Liver (tissue), 8 donors: ENCODE measurements at regions not wholly inside any gene's neighbourhood (a gene's known extent, or its start where the extent isn't known, plus 50 kb on each side); places are given as distances from the start of the nearest gene placed in this dataset.

Experiments
- DNase-seq: peaks from one replicate; pipeline ENCODE4 v3.0.0-alpha.2; 2017; ENCODE audit warnings: low spot score
- H3K27ac ChIP-seq, 2 donors: one replicate each; pipeline ENCODE4 v1.7.0; 2013; ENCODE audit warnings: inconsistent platforms in 2 of 2, low read length in 2 of 2, control low read depth in 1 of 2, low read depth in 1 of 2, mild to moderate bottlenecking in 1 of 2
- H3K27me3 ChIP-seq, 4 donors: one replicate each; pipeline versions ENCODE4 v1.6.1 to v1.7.0; 2013; ENCODE audit warnings: low read length in 3 of 4, inconsistent platforms in 1 of 4, mild to moderate bottlenecking in 1 of 4, moderate library complexity in 1 of 4; ENCODE audit not compliant: control insufficient read depth in 4 of 4, insufficient read depth in 4 of 4
- H3K36me3 ChIP-seq, 4 donors: one replicate each; pipeline versions ENCODE4 v1.6.1 to v1.7.0; 2013; ENCODE audit warnings: low read length in 3 of 4, mild to moderate bottlenecking in 3 of 4, low read depth in 1 of 4, moderate library complexity in 1 of 4; ENCODE audit not compliant: control insufficient read depth in 4 of 4, insufficient read depth in 3 of 4
- H3K4me1 ChIP-seq, 4 donors: one replicate each; pipeline versions ENCODE4 v1.6.1 to v1.7.0; 2013; ENCODE audit warnings: low read length in 3 of 4, mild to moderate bottlenecking in 3 of 4, moderate library complexity in 1 of 4; ENCODE audit not compliant: control insufficient read depth in 4 of 4, insufficient read depth in 4 of 4
- H3K4me3 ChIP-seq, 3 donors: one replicate each; pipeline versions ENCODE4 v1.6.1 to v1.7.0; 2013; ENCODE audit warnings: low read length in 3 of 3, control low read depth in 1 of 3, low read depth in 1 of 3, mild to moderate bottlenecking in 1 of 3
- H3K9ac ChIP-seq, 2 donors: one replicate each; pipeline ENCODE4 v1.7.0; 2013; ENCODE audit warnings: low read length in 2 of 2, mild to moderate bottlenecking in 2 of 2, moderate library complexity in 2 of 2, control low read depth in 1 of 2, low read depth in 1 of 2
- H3K9me3 ChIP-seq, 4 donors: one replicate each; pipeline versions ENCODE4 v1.6.1 to v1.7.0; 2013; ENCODE audit warnings: low read length in 3 of 4; ENCODE audit not compliant: control insufficient read depth in 4 of 4
- ATF3 ChIP-seq: IDR thresholded peaks from 2 replicates; pipeline ENCODE4 v1.6.1; 2016; ENCODE audit warnings: antibody characterized with exemption
- CTCF ChIP-seq: fragments of 150-350 bp; IDR thresholded peaks from 2 replicates; pipeline ENCODE4 v1.5.1; 2017; ENCODE audit warnings: improper control_type of control experiment, low read depth, low read length; ENCODE audit not compliant: missing input control
- EGR1 ChIP-seq, 2 donors: IDR thresholded peaks; 2 replicates each; pipeline ENCODE4 v1.6.1; 2016 to 2018; ENCODE audit warnings: antibody characterized with exemption in 2 of 2, low read depth in 2 of 2
- FOXA1 ChIP-seq: IDR thresholded peaks from 2 replicates; pipeline ENCODE4 v1.6.1; 2016; ENCODE audit warnings: antibody characterized with exemption
- FOXA2 ChIP-seq: IDR thresholded peaks from 2 replicates; pipeline ENCODE4 v1.6.1; 2016; ENCODE audit warnings: antibody characterized with exemption
- GABPA ChIP-seq, 2 donors: IDR thresholded peaks in 1 of 2; conservative IDR thresholded peaks in 1 of 2; 2 replicates each; pipeline ENCODE4 v1.6.1; 2016; ENCODE audit warnings: antibody characterized with exemption in 2 of 2, mild to moderate bottlenecking in 1 of 2, moderate library complexity in 1 of 2
- HNF4A ChIP-seq, 2 donors: conservative IDR thresholded peaks; 2 replicates each; pipeline ENCODE4 v1.6.1; 2016; ENCODE audit warnings: antibody characterized with exemption in 2 of 2, mild to moderate bottlenecking in 2 of 2
- MAX ChIP-seq: IDR thresholded peaks from 2 replicates; pipeline ENCODE4 v1.6.1; 2016; ENCODE audit warnings: antibody characterized with exemption
- NR2F2 ChIP-seq: IDR thresholded peaks from 2 replicates; pipeline ENCODE4 v1.6.1; 2016; ENCODE audit warnings: antibody characterized with exemption
- RAD21 ChIP-seq, 2 donors: IDR thresholded peaks; 2 replicates each; pipeline ENCODE4 v1.6.1; 2016; ENCODE audit warnings: antibody characterized with exemption in 2 of 2, mild to moderate bottlenecking in 2 of 2
- REST ChIP-seq: IDR thresholded peaks from 2 replicates; pipeline ENCODE4 v1.6.1; 2016; ENCODE audit warnings: antibody characterized with exemption, mild to moderate bottlenecking
- RXRA ChIP-seq, 2 donors: IDR thresholded peaks; 2 replicates each; pipeline ENCODE4 v1.6.1; 2017 to 2018; ENCODE audit warnings: antibody characterized with exemption in 2 of 2, mild to moderate bottlenecking in 1 of 2
- SP1 ChIP-seq: IDR thresholded peaks from 2 replicates; pipeline ENCODE4 v1.6.1; 2018; ENCODE audit warnings: antibody characterized with exemption, mild to moderate bottlenecking
- TAF1 ChIP-seq: conservative IDR thresholded peaks from 2 replicates; pipeline ENCODE4 v1.6.1; 2016; ENCODE audit warnings: antibody characterized with exemption, mild to moderate bottlenecking
- YY1 ChIP-seq: IDR thresholded peaks from 2 replicates; pipeline ENCODE4 v1.6.1; 2016; ENCODE audit warnings: antibody characterized with exemption, mild to moderate bottlenecking
- WGBS: extraction: QIAGEN DNeasy Blood & Tissue Kit; methylation state at CpG from one replicate; pipeline ENCODE4 v1.1.7; 2013; 5-methylcytosine and 5-hydroxymethylcytosine counted together
- TF ChIP-seq, protein P1 (sequence below): IDR thresholded peaks from 2 replicates; pipeline ENCODE4 v1.6.1; 2016; ENCODE audit warnings: antibody characterized with exemption
- donor health status: healthy.
- donor health status: healthy.
- donor health status: healthy.
- donor health status: healthy.
- donor health status: healthy.

GRCh38 chr17:6278376-6278775 is 156.5 kb downstream of the AIPL1 start:
- H3K27ac ChIP-seq: no peak overlapping the region
- no peak overlapping the region for H3K9ac ChIP-seq
- no peak for DNase-seq
- H3K4me1 ChIP-seq: no peaks in the 10 kb centered on the region
- 84% methylated on average over 4 of the region's 4 CpGs for WGBS
- TF ChIP-seq FOXA2 (no peak), GABPA (IDR thresholded peaks at IDR 0.05 in 1 of 2, conservative IDR thresholded peaks at IDR 0.05 in 1 of 2) (no peak), FOXA1 (no peak), CTCF (no peak), HNF4A (conservative IDR thresholded peaks at IDR 0.05) (no peak), REST (no peak), SP1 (no peak), TAF1 (no peak), YY1 (no peak), MAX (no peak), RXRA (IDR thresholded peaks at IDR 0.05) (no peak), ATF3 (no peak)
- TF ChIP-seq, protein P1, sequence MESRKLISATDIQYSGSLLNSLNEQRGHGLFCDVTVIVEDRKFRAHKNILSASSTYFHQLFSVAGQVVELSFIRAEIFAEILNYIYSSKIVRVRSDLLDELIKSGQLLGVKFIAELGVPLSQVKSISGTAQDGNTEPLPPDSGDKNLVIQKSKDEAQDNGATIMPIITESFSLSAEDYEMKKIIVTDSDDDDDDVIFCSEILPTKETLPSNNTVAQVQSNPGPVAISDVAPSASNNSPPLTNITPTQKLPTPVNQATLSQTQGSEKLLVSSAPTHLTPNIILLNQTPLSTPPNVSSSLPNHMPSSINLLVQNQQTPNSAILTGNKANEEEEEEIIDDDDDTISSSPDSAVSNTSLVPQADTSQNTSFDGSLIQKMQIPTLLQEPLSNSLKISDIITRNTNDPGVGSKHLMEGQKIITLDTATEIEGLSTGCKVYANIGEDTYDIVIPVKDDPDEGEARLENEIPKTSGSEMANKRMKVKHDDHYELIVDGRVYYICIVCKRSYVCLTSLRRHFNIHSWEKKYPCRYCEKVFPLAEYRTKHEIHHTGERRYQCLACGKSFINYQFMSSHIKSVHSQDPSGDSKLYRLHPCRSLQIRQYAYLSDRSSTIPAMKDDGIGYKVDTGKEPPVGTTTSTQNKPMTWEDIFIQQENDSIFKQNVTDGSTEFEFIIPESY: no peak
- H3K4me3 ChIP-seq: no peak overlapping the region
- H3K36me3 ChIP-seq: no peaks in the 10 kb centered on the region
- peaks cover 0 to 2% (median 0%) of the 10 kb centered on the region in 4 donors for H3K9me3 ChIP-seq
- H3K27me3 ChIP-seq: no peaks in the 10 kb centered on the region

- H3K27me3 ChIP-seq: no peaks in the 10 kb centered on the region
- WGBS: 49% methylated on average over 5 of the region's 5 CpGs
- no peak for TF ChIP-seq RXRA (IDR thresholded peaks at IDR 0.05)
- no peak for TF ChIP-seq CTCF
- TF ChIP-seq, protein P1: no peak
- no peak for TF ChIP-seq FOXA2
- no peak for TF ChIP-seq HNF4A (conservative IDR thresholded peaks at IDR 0.05)
- no peak for TF ChIP-seq SP1
- no peak for TF ChIP-seq MAX
- no peak for TF ChIP-seq RAD21 (IDR thresholded peaks at IDR 0.05)
- TF ChIP-seq ATF3: no peak
- no peak for TF ChIP-seq NR2F2
- TF ChIP-seq EGR1 (IDR thresholded peaks at IDR 0.05; ENCODE audit: low read depth in 2 of 2): no peak
Observed at GRCh38 chr17:6276711-6277110, 158.2 kb downstream of the AIPL1 start.

More at GRCh38 chr17:6276711-6277110, 158.2 kb downstream of the AIPL1 start:
- Histone ChIP-seq H3K27ac (no peak overlapping the region), H3K4me1 (no peaks in the 10 kb centered on the region), H3K9me3 (peaks cover 0 to 2% (median 0%) of the 10 kb centered on the region in 4 donors), H3K9ac (no peak overlapping the region), H3K4me3 (no peak overlapping the region), H3K36me3 (no peaks in the 10 kb centered on the region)
- no peak for DNase-seq
